HG02571 (cell line): ENCODE measurements at regions not wholly inside any gene's neighbourhood (a gene's known extent, or its start where the extent isn't known, plus 50 kb on each side); places are given as distances from the start of the nearest gene placed in this dataset.

Experiments
- ATAC-seq: cut with Tn5 transposase; IDR thresholded peaks from one replicate; pipeline ENCODE4 v1.9.1; 2021; ENCODE audit warnings: mild to moderate bottlenecking, moderate library complexity; ENCODE audit not compliant: unreplicated experiment

DNA sequence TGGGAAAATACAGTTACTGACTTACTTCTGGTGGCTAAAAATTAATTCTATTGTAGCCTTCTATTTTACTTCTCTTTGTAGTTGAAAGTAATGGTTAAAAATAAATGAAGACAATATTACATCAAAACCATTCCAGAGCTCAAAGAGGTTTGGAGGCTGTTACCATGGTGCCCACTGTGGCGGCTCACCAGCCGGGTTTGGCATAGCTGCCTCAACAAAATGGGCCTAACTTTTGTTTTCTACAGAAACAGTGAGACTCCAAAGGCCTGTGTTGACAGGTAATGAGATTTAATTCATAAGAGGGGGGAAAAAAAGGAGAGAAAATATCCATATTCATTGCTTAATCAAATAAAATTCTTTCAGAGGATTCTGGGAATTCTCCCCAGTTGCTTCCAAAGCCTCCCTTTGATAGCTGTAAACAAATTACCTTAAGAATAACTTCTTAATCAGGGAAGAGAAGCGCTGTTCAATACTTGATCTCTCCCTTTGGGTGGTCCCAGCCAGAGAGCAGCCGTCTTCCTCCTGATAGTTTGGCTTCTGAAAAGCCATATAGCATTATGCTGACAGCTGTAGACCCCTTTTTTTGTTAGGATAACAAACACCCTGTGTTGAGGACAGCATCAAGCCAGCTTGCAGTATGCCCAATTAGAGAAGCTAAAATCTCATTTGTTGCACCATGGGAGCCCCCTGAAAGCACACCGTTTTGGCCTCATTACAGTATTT is 266.8 kb downstream of the NEDD1 start:
- no peak for ATAC-seq

DNA sequence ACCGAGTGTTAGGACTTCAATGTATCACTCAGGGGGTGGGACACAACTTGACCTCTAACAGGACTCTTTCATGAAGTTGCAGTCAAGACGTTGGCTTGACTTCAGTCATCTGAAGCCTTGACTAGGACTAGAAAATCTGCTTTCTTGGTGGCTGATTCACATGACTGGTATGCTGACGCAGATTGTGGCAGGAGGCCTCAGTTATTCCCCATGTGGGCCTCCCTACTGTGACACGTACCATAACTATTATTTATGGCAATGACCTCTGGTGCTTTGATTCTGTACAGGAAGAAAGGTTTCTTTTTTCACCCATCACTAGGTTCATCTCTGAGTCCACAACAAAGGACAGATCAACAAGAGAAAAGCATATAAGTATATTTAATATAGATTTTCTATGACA is 270.4 kb downstream of the NEDD1 start:
- no peak for ATAC-seq

DNA sequence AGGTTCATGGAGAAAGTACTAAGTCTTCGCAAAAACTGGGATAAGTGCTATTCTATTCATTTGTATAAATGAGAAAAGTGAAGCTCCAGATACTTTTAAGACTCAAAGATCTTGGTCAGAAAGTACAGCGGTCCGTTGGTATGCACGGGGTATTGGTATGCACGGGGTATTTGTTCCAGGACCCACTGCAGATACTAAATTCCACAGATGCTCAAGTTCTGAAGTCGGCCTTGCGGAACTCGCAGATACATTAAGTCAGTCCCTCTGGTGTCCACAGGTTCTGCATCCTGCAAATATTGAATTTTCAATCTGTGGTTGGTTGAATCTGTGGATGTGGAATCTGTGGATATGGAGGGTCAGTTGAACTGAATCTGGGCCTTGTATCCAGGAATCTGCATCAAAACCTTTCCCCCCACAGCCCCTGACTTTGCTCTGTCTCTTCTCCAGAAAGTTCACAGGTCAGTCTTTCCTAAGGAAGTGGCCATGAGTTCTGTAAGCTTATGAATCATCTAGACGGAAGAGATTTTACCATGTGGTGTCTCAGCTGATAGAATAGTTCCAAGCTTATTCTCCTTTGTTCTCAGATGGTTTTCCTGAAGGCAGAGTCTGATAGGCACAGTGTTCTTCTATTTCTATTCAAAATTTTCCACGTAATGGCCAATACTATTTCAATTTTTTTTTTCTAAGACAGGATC is 274.7 kb downstream of the NEDD1 start:
- no peak for ATAC-seq

DNA sequence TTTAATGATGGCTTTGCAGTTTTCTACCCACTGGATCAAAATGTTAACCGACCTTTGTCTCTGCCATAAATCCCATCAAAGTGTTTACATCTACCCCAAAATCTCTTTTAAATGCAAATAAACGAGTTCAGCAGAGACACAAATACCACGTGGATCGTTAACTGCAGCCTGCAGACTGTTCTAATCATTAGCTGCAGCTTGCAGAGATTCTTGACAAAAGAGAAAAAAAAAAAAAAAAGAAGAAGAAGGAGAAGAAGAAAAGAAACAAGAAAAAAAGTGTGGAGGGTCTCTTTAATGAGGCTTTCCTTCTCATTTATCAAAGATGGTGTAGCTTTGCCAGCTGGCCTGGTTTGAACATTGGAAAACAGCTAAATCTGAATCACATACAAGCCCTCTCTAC is 275.7 kb downstream of the NEDD1 start:
- ATAC-seq, result no peak

DNA sequence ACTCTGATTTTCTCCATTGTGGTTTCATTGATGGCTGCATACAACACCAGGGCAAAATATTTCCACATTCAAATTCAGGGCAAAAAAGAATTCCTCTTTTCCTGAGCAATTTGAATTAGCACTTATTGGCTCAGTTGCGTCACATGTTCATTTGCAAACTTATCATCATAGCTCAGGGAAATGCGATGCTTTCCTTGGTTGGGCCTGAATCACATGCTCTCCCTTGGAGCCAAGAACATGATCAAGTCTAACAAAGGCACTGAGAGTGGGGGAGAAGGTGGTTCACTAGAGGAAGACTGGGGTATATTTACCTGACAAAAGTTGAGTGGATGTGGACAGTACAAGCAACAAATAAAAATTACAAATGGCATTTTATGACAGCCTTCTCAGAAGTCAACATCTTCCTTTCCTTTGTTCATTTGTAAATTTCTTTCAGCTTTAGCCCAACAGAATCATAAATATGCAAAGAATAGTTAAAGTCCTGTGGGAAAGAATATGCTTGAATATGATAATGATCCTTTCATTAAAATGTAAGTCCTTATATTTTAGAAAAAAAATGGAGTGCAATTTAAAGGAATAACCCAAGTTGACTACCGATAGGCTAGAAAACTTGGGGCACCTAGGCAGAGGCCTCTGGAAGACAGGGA is 277.2 kb downstream of the NEDD1 start:
- ATAC-seq, result no peak

DNA sequence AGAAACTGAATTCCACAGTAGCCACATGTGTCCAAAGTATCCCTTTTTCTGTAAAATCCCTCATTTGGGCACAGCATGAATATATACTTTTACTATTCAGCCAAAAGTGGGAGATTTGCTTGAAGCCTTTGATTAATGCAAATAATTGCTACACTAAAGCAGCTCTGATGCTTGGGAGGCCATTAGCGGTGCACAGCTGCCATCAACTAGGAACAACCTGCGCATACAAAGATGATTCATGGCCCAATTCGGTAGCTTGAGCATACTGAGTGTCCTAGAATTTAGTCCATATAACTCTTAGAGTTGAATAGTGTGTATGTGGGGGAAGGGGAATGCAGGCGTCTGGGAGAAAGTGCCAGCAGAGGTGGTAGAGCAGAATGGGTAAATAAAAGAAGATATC is 277.0 kb upstream of the RMST start:
- ATAC-seq, result no peak

DNA sequence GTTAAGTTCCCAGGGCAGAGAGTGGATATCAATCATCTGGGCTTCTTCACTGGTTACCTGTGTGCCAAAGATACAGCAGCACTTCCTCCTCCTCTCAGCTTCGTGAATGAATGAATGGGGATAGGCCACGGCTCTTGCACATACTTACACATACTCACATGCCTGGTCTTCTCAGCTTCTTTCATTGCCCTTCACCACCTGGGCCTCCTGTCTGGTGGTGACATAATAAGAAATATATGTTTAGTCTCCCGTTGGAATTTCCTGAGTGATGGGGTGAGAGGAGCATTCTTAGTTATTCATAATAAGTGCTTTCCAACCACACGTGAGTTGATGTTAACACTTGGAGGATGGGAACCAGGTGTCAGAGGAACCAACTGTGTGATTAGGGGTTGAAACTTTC is 268.1 kb upstream of the RMST start:
- ATAC-seq, result no peak

DNA sequence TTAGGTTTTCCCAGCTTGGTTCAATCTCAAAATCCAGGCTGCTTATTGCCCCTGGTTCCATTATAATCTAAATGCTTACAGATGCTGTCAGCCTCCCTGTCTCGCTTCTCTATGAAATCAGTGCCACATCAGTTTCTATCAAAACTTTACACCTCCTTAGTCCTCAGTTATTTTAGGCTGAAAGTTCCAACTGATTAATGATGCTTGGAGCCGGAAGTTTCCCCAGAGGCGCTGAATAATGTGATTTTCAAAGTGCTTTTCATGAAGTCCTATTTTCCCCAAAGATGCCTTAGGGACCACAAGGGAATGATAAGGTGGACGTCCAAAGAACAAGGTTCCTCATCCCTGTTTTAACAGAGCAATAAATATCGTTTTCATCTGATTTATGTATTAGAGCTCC is 262.4 kb upstream of the RMST start:
- no peak for ATAC-seq

DNA sequence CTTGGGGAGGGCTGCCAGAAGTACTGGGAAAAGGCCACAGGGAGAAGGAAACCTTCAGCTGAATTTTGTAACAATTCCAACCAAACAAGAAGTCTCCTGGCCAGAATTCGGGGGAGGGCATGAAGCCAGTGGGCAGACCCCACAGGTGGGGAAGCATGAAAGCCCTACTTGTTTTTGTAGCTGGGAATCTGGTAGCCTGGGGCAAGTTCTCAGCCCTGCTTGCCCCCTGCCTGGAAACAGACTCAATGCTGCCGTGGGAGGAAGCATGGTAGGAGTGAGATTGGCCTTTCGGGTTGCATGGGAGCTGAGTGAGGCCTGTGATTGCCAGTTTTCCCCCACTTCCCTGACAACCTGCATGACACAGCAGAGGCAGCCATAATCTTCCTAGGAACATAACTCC is 259.2 kb upstream of the RMST start:
- ATAC-seq, result no peak

DNA sequence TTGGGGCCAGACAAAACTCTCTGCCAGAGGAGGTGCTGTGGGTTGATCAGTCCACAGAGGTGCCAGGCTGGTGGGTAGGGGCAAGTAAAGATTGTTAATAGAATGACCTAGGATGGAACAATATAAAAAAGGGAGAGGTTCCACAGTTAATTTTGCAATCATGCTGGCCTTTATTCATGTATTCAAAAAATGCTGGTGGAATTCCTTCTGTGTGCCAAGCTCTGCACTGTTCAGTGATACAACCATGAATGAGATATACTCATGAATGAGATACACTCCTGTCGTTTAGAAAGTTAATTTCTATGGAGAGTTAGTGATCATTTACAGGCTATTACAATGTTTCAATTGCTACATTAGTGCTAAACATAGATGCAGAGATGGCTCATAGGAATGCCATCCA is 252.6 kb upstream of the RMST start:
- ATAC-seq, result no peak

DNA sequence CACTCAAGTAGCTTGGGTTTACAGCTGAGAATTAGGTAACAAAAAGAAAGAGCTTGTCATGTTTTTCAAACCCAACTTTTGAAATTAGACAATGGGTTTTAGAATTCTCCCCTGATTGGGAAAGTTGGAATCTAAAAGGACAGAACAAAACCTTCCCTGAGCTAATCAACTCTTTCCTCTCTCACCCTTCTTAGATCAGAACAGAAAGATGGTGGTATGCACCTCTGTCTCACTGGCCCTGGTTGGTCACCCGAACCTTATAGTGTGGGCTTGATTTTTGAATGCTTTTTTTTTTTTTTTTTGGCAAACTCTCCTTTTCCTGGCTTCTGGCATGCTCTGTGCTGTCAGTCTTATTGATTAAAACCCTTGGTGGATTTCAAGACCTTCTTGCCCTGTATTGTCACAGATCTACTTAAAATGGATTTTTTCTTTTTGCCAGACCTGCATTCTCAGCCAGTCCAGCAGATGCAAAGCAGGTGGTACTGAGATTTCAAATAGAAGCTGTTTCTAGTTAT is 251.1 kb upstream of the RMST start:
- ATAC-seq, result no peak

DNA sequence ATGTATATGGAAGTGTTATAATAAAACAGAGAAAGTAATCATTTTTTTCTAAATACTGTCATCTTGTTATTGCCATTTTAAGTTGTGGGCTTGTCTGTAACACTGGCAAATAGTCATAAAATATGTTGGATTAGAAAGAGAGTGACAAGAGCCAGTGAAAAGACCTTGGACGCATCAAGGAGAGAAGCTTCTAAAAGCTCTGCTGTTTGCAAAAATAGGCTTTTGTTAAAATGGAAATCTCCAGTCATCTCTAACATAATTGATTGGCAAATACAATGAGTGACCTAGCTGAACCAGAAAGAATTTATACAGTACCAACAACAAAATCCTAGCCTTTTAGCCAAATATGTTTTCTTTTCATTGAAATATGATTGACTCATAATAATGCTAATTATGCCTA is 245.8 kb upstream of the RMST start:
- no peak for ATAC-seq

DNA sequence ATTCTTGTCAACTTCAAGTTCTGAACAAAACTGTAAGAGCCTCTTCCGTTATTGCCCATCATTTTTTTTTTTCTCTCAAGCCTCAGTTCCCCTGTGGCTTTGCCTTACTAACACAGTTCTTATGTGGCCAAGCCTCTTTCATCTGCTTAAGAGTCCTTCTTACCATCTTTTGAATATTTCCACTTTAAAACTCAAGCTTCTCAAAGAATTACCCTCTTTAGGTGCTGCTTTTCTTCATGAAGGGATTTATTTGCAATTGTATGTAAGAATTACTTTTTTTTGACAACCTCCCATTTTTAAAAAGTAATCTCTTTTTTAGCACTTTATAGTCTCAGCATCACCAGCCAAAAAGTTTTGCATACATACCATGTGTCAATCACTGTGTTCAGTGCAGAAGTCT is 240.2 kb upstream of the RMST start:
- ATAC-seq, result no peak

DNA sequence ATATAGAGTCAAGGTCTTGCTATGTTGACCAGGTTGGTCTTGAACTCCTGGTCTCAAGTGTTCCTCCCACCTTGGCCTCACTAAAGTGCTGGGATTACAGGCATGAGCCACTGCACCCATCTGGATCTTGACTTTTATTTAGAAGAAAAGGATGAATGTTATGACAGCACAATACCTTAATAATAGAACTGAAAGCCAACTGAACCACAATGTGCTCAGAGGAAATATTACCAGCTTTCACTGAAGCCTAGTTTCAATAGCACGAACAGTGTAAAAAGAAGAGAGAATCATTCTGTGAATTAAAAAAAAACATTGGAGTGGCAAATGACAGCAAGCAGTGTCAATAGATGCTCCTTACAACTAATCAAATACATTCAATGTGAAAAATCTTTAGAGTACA is 239.2 kb upstream of the RMST start:
- ATAC-seq, result no peak

DNA sequence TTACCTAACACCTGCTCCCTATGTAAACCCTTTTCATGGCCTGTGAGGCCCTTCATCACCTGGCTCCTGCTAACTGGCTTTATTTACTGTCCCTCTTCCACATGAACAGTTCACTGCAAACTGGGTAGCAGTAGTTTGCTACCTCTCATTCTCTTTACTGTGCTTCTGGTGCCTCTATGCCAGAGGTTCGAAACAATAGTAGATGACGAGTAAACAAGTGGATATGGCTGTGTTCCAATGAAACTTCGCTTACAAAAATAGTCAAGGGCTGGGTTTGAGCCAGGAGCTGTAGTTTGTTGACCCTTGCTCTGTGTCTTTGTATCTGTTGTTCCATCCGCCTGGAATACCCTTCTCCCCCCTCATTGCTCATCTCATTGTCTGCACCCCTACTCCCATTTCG is 233.6 kb upstream of the RMST start:
- ATAC-seq, result no peak

DNA sequence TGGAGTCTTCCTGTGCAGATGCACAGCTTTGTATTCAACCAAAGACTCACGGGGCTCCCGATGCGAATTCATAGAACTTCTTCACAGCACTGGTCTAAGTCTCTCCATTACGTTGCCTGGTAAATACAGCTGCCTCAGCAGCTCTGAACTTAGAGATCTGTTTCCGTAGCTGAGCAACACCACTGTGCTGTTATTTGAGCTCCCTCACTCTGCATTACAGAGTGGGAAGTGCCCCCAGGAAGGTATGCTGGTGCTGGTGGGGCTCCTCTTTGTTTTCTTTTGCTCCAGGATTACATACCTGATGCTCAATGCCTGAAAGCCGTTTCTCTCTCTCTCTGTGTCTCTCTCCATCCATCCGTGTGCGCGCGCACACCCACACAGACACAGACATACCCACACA is 227.5 kb upstream of the RMST start:
- no peak for ATAC-seq

DNA sequence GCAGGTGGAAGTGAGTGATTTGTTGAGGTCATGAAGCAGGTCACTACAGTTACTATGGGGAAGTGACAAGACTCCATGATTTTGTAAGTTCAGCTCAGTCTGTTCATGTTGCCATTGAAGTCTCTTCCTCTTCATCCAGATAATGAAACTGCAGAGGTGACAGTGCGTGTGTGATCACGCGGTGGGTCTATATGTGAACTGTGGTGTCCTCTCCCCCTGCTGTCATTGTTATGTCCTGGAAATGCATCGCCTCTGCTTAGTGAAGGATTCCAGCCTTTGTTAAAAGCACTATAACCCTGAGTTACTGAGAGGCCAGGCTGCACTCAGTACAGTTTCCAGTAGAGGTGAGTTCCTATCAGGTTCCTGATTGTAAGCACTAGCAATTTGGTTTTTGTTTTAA is 216.2 kb upstream of the RMST start:
- ATAC-seq, result no peak

DNA sequence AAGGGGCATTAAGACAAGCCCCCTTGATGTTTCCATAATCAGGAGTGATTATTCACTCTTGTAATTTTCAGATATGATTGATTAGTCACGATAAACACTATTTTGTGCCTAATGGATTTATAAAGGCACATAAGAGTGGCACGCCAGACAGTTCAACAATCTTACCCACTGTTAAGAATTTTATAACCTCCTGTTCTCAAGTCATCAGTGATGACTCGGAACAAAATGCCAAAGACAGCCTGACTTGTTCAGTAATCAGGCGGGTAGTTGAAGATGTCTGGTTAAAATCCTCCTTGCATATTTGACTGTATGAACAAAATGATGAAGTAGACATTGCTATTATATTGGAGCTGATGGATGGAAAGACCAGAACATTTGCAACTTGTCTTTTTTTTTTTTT is 212.1 kb upstream of the RMST start:
- no peak for ATAC-seq

DNA sequence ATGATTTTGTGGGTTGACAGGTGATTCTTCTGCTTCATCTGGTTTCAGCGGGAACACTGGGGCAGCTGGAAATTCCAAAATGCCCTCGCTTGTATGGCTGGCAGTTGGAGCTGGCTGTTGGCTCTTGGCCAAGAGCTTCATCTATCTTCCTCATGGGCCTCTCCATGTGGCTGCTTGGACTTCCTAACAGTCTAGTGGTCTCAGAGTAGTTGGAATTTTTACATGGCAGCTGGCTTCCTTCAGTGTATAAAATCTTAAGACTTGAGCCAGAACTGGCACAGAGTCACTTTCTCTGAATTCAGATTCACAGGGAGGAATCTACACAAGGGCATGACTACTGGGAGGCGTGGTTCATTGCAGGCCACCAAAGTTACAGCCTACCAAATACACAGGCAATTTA is 204.9 kb upstream of the RMST start:
- ATAC-seq, result no peak

DNA sequence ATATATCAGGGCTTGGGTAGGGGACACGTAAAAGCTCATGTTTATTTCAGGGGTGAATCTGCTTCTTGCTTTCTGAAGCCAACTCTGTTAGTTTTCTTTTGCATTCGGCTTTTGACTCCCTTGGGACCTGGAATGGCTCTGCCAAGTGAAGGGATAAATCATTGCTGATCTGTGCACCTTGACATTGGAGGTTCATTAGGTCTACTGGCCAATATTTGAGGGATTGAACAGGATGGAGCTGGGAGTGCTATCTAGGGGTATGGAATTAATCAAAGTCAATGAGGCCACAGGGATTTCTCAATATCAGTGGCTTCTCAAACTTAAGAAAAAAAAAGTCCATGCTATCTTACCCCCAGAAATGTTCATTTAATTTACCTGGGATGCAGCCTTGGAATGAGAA is 203.5 kb upstream of the RMST start:
- no peak for ATAC-seq

DNA sequence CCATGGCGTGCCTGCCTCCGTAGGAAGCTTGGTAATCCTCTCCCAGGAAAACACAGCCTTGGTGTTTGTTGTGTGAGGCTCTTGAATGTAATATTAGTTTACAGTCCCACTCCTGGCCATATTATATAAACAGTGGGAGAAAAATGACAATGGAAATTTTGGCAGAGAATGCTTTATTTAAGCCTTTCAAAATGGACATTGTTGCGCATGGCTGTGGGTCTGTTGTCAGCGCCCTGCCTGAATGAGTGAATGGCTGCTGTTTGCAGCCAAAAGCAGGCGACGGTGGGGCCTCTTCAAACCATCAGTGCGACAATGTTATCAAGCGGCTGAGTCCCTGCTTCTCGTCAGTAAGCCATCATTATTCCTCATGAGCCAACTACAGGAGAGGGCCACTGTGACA is 201.8 kb upstream of the RMST start:
- no peak for ATAC-seq

DNA sequence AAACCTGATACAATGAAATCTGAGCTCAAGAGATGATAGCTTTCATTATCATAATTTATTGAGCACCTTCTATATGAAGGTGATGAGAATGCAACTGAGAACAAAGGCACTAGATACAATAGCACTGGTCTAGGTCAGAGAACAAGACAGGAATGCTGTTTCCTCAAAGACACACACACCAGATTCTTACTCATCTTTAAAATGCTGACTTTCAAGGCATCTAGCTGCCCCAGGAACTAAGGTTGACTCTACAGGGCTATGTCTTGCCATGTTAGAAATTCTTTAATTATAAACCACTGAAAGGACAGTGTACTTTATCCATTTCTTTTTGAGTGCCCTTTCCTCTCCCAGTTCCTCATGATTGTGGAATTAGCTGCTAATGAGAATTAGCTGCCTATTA is 195.4 kb upstream of the RMST start:
- ATAC-seq, result no peak
